K562 (cell line): ENCODE measurements at regions not wholly inside any gene's neighbourhood (a gene's known extent, or its start where the extent isn't known, plus 50 kb on each side); places are given as distances from the start of the nearest gene placed in this dataset.

ENCODE experiments used
- GABPB1 ChIP-seq: sonication (generic); formaldehyde crosslinking; IDR thresholded peaks from 2 replicates; pipeline ENCODE4 v1.8.0; 2022; ENCODE audit warnings: mild to moderate bottlenecking, missing genetic modification reagents
- NR3C1 ChIP-seq: sonication (generic); formaldehyde crosslinking; IDR thresholded peaks from 2 replicates; pipeline ENCODE4 v1.8.1; 2022; ENCODE audit warnings: missing genetic modification reagents
- PREB ChIP-seq: sonication (generic); formaldehyde crosslinking; IDR thresholded peaks from 2 replicates; pipeline ENCODE4 v1.8.1; 2023; ENCODE audit warnings: mild to moderate bottlenecking, missing genetic modification reagents
- RFX1 ChIP-seq: fragments of 450-650 bp; IDR thresholded peaks from 2 replicates; pipeline ENCODE4 v1.6.1; 2016; ENCODE audit warnings: mild to moderate bottlenecking, moderate library complexity
- SP2 ChIP-seq: IDR thresholded peaks from 2 replicates; pipeline ENCODE4 v1.6.1; 2011; ENCODE audit warnings: mild to moderate bottlenecking, low read depth, low read length, moderate library complexity; ENCODE audit not compliant: poor library complexity, severe bottlenecking; ENCODE audit errors: extremely low read depth
- TGIF2 ChIP-seq: sonication (generic); formaldehyde crosslinking; IDR thresholded peaks from 2 replicates; pipeline ENCODE4 v1.8.1; 2022; ENCODE audit warnings: mild to moderate bottlenecking, missing genetic modification reagents, moderate library complexity
- ZEB2 ChIP-seq: fragments of 450-650 bp; IDR thresholded peaks from 2 replicates; pipeline ENCODE4 v1.6.1; 2016
- ZNF124 ChIP-seq: sonication (generic); formaldehyde crosslinking; IDR thresholded peaks from 2 replicates; pipeline ENCODE4 v1.8.1; 2022; ENCODE audit warnings: missing genetic modification reagents
- TF ChIP-seq, protein P1 (sequence below): fragments of 450-650 bp; IDR thresholded peaks from 2 replicates; pipeline ENCODE4 v1.7.0; 2016; ENCODE audit warnings: borderline replicate concordance
- TF ChIP-seq, protein P2 (sequence below): fragments of 250-450 bp; sonication (Bioruptor Pico); IDR thresholded peaks from 2 replicates; pipeline ENCODE4 v1.4.0; 2020; ENCODE audit warnings: mild to moderate bottlenecking, moderate library complexity, borderline replicate concordance

DNA sequence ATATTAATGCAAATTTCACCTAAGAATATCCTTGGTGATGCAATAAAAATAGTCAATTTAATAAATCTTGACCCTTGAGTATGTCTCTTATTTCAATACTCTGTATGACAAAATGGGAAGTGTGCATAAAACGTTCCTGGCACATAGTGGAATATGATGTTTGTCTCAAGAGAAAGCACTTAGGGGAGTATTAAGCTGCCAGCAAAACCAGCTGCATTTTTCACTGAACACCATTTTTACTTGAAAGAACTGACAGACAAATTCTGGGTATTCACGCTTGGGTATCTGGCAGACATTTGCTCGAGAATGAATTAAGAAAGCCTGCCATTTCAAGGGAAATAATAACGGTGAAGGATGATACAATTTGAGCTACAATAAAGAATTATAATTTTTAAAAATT is 364.8 kb downstream of the SOX9 start (continued):
- TF ChIP-seq GABPB1 (CRISPR knock-in tag) (no peak), ZNF124 (CRISPR knock-in tag) (no peak), NR3C1 (CRISPR knock-in tag) (no peak), TGIF2 (CRISPR knock-in tag) (no peak), RFX1 (no peak), SP2 (no peak), ZEB2 (no peak), PREB (CRISPR knock-in tag) (no peak)
- TF ChIP-seq, protein P1, sequence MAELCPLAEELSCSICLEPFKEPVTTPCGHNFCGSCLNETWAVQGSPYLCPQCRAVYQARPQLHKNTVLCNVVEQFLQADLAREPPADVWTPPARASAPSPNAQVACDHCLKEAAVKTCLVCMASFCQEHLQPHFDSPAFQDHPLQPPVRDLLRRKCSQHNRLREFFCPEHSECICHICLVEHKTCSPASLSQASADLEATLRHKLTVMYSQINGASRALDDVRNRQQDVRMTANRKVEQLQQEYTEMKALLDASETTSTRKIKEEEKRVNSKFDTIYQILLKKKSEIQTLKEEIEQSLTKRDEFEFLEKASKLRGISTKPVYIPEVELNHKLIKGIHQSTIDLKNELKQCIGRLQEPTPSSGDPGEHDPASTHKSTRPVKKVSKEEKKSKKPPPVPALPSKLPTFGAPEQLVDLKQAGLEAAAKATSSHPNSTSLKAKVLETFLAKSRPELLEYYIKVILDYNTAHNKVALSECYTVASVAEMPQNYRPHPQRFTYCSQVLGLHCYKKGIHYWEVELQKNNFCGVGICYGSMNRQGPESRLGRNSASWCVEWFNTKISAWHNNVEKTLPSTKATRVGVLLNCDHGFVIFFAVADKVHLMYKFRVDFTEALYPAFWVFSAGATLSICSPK, result no peak
- TF ChIP-seq, protein P2, sequence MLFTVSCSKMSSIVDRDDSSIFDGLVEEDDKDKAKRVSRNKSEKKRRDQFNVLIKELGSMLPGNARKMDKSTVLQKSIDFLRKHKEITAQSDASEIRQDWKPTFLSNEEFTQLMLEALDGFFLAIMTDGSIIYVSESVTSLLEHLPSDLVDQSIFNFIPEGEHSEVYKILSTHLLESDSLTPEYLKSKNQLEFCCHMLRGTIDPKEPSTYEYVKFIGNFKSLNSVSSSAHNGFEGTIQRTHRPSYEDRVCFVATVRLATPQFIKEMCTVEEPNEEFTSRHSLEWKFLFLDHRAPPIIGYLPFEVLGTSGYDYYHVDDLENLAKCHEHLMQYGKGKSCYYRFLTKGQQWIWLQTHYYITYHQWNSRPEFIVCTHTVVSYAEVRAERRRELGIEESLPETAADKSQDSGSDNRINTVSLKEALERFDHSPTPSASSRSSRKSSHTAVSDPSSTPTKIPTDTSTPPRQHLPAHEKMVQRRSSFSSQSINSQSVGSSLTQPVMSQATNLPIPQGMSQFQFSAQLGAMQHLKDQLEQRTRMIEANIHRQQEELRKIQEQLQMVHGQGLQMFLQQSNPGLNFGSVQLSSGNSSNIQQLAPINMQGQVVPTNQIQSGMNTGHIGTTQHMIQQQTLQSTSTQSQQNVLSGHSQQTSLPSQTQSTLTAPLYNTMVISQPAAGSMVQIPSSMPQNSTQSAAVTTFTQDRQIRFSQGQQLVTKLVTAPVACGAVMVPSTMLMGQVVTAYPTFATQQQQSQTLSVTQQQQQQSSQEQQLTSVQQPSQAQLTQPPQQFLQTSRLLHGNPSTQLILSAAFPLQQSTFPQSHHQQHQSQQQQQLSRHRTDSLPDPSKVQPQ, result no peak
